HEK293T (cell line): ENCODE measurements at regions not wholly inside any gene's neighbourhood (a gene's known extent, or its start where the extent isn't known, plus 50 kb on each side); places are given as distances from the start of the nearest gene placed in this dataset.

Experiments
- BHLHE40 ChIP-seq: fragments of 450-650 bp; IDR thresholded peaks from 2 replicates; pipeline ENCODE4 v1.6.1; 2016; ENCODE audit warnings: mild to moderate bottlenecking, moderate library complexity, borderline replicate concordance
- ELF4 ChIP-seq: fragments of 450-650 bp; IDR thresholded peaks from 2 replicates; pipeline ENCODE4 v1.6.1; 2017; ENCODE audit warnings: antibody characterized with exemption
- FOXA1 ChIP-seq: fragments of 450-650 bp; IDR thresholded peaks from 2 replicates; pipeline ENCODE4 v1.6.1; 2016; ENCODE audit warnings: mild to moderate bottlenecking
- FOXK2 ChIP-seq: fragments of 450-650 bp; IDR thresholded peaks from 2 replicates; pipeline ENCODE4 v1.6.1; 2016; ENCODE audit warnings: mild to moderate bottlenecking
- FOXM1 ChIP-seq: fragments of 450-650 bp; IDR thresholded peaks from 2 replicates; pipeline ENCODE4 v1.6.1; 2017; ENCODE audit warnings: mild to moderate bottlenecking, borderline replicate concordance
- HDGF ChIP-seq: fragments of 450-650 bp; IDR thresholded peaks from 2 replicates; pipeline ENCODE4 v1.6.1; 2017; ENCODE audit warnings: antibody characterized with exemption, borderline replicate concordance
- L3MBTL2 ChIP-seq: fragments of 450-650 bp; conservative IDR thresholded peaks from 2 replicates; pipeline ENCODE4 v1.6.1; 2016; ENCODE audit warnings: mild to moderate bottlenecking
- LEF1 ChIP-seq: fragments of 450-650 bp; IDR thresholded peaks from 2 replicates; pipeline ENCODE4 v1.6.1; 2017; ENCODE audit warnings: mild to moderate bottlenecking, borderline replicate concordance
- SP1 ChIP-seq: fragments of 450-650 bp; IDR thresholded peaks from 2 replicates; pipeline ENCODE4 v1.6.1; 2017
- SUZ12 ChIP-seq: fragments of 450-650 bp; IDR thresholded peaks from 2 replicates; pipeline ENCODE4 v1.6.1; 2016; ENCODE audit warnings: mild to moderate bottlenecking
- TARDBP ChIP-seq: fragments of 450-650 bp; IDR thresholded peaks from 2 replicates; pipeline ENCODE4 v1.6.1; 2016
- ZNF384 ChIP-seq: fragments of 450-650 bp; IDR thresholded peaks from 2 replicates; pipeline ENCODE4 v1.6.1; 2016
- TF ChIP-seq, protein P1 (sequence below): fragments of 450-650 bp; IDR thresholded peaks from 2 replicates; pipeline ENCODE4 v1.6.1; 2016

DNA sequence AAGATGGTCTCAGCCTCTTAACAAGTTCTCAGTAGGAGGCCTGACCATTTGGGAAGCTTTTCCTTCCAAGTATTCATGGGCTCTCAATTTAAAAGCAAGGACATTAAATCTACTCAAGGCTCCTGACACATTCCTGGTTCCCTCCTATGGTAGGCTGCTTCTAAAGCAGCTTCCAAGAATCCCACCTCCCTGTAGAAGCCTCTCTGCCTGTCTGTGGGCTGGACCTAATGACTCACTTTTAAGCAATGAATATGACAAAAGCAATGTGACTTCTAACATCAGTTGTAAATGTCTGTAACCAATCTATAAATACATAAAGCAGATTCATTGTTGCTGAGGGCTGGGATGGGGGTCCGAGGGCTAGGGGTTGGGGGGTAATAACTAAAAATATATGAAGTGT is 99.5 kb upstream of the FAM9B start:
- no peak for TF ChIP-seq SP1
- no peak for TF ChIP-seq HDGF
- no peak for TF ChIP-seq FOXA1
- no peak for TF ChIP-seq TARDBP
- TF ChIP-seq, protein P1, sequence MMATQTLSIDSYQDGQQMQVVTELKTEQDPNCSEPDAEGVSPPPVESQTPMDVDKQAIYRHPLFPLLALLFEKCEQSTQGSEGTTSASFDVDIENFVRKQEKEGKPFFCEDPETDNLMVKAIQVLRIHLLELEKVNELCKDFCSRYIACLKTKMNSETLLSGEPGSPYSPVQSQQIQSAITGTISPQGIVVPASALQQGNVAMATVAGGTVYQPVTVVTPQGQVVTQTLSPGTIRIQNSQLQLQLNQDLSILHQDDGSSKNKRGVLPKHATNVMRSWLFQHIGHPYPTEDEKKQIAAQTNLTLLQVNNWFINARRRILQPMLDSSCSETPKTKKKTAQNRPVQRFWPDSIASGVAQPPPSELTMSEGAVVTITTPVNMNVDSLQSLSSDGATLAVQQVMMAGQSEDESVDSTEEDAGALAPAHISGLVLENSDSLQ: no peak
- no peak for TF ChIP-seq FOXK2
- no peak for TF ChIP-seq BHLHE40
- no peak for TF ChIP-seq SUZ12
- no peak for TF ChIP-seq FOXM1
- TF ChIP-seq ZNF384: no peak
- TF ChIP-seq L3MBTL2: no peak
- TF ChIP-seq ELF4: no peak
- TF ChIP-seq LEF1: no peak
